ENCODE measurements at regions not wholly inside any gene's neighbourhood (a gene's known extent, or its start where the extent isn't known, plus 50 kb on each side); places are given as distances from the start of the nearest gene placed in this dataset.
A peak's percentile ranks its signal among the peaks of the same experiment; 100 is the strongest.

DNA sequence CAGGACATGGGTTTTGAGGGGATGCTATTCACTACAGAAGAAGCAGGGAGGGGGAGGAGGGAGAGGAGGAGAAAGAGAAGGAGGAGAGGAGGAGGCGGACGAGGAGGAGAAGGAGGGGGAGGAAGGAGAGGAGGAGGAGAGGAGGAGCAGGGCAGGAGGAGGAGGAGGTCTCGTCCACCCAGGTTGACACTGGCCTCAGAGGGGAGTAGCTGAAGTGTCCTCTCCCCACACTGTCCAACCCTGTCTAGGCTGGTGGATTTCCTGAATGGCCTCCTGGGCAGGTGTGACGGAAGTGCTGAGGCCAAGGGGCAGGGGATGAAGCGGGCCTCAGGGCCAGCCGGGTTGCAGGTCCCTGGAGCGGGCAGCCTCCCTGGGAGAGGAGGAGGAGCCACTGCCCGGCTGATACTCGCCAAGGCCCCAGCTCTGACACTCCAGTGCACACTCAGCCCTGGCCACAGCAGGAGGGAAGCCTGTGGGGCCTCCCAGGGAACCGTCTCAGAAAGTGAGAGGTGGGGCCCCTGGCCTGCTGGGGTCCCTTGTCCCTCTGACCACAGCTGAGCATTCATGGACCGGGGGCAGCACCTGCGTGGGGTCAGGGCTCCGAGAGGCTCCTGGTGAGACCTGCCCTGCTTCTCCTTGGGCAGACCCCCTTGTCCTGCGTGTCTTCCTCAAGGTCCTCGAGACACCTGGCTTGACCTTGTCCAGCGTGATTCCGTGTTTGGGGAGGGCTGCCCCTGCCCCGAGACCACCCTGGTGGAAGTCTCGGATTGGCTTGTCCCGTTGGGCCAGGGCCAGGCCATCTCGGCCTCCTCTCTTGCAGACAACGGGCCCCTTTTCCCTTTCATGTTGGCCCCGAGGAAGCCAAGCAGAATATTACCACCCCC lies 200.6 kb upstream of the CIBAR2 start:
- DNase-seq, result peak; percentile 63

DNA sequence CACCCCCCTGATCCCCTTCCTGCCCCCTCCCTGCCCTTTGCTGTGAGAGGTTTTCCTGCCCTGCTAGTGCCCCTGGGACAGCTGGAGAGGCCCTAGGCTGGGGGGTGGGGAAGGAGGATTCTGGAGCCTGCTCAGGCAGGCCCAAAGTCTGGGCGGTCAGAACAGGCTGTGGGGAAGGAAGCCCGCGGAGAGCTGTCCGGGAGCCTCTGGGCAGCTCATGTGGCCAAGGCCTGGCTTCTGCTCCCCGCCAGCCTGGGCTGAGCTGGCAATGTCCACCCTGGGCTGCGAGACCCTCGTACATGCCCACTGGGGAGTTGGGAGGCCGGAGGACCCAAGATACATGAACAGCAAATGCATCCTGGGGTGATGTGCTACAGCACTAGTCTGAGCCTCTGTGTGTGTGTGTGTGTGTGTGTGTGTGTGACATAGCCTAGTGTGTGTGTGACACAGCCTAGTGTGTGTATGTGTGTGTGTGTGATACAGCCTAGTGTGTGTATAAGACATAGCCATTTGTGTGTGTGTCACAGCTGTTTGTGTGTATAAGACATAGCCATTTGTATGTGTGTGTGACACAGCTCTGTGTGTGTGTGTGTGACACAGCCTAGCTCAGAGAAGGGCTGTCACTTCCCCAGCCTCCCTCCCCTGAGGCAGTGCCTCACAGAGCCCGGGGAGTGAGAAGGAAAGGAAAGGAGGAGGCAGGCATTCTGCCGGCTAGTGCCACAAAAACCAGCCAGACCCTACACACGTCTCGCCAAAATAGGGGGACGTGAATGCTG lies 201.4 kb upstream of the CIBAR2 start:
- DNase-seq, result no peak

DNA sequence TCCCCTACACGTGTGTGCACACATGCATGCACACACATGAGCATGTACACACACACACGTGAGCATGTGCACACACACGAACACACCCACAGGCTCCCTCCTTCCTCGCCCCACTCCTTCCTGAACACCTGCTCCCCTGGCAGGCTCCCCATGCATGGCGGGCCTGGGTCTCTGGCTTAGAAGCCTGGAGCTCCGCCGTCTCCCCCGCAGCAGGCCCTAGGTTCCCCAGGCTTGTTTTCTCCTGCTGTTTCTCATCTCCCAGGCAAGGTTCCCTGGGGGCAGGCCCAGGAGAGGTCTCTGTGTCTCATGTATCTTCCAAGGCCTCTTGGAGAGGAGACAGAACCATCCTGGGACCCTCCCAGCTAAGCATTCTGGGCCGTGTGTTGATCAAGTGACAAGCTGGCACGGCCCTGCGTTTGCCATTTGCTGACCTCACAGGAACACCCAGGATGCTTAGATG lies 202.3 kb upstream of the CIBAR2 start:
- DNase-seq, result no peak

DNA sequence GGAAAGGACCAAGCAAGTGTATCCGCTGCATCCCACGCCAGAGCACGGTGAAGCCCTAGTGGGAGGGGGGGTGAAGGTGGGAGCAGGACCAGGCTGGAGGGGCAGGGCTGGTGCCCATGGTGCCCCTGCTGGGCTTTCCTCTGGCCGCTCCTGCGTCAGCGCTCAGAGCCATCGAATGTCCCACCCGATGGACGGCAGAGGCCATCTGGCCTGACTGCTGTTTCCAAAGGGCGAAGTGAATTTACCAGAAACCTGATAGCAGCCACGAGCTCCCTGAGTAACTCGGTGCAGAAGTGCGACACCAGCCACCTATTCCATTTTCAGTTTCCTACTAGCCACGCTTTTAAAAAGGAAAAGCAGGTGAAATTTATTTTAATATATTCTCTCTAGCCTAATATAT lies 203.6 kb upstream of the CIBAR2 start:
- DNase-seq, result no peak

DNA sequence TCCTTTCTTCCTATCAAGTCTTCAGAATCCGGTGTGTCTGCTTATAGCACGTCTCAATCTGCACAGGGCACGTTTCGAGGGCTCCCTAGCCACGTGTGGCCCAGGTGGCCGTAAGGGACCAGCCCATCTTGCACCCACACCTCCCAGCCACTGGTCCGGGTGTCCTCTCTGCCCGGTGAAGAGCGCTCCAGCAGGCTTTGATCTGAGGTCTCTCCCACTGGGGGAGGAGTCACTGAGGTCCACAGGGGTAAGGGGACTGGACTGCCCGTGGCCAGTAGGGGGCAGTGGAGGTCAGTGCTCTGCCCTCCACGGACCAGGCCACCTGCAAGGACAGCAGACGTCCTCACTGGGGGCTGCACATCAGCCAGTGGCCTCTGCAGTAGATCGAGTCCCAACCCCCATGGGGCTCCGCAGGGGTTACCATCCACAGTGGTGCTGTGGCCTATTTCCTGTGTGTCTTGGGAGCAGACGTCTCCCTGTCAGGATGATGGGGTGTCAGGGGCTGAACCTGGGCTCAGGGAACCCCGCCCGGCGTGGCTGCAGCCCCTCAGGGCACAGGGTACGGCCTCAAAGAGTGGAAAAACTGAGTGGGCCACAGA lies 204.1 kb upstream of the CIBAR2 start:
- DNase-seq, result peak; percentile 42

DNA sequence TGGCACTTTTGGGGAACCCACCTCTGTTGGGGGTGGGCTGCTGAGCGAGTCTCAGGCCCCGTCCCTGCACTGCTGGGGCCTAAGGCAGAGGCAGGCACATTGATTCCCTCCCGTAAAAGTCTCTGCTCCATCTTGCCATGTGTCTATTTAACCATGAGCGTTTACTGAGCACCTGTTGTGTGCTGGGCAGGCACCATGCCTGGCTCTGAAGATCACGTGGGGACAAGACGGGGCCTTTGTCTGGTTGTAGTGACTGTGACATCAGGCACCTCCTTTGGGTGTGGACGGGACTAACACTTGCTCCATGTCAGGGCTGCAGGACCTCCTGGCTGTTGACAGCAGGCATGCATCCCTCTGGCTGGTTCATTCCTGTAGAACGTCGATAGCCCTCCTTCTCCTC lies 204.7 kb upstream of the CIBAR2 start:
- no peak for DNase-seq

DNA sequence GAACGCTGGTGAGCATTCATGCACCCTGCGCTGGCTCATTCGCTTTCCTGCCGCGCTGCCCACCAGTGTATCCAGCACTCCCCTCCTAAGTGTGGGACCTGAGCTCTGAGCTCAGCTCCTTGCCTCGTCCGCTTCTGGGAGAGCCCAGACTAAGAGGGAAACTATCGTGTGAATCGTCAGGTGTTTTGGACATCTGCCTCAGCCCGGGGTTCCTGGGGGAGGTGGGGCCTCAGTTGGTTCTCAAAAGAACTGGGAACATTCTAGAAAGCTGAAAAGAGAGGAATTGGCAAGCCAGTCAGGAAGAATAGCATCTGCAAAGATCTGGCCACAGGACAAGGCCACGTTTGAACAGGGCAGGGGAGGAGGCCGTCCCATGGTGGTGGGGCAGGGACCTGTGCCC lies 205.4 kb upstream of the CIBAR2 start:
- DNase-seq, result no peak

DNA sequence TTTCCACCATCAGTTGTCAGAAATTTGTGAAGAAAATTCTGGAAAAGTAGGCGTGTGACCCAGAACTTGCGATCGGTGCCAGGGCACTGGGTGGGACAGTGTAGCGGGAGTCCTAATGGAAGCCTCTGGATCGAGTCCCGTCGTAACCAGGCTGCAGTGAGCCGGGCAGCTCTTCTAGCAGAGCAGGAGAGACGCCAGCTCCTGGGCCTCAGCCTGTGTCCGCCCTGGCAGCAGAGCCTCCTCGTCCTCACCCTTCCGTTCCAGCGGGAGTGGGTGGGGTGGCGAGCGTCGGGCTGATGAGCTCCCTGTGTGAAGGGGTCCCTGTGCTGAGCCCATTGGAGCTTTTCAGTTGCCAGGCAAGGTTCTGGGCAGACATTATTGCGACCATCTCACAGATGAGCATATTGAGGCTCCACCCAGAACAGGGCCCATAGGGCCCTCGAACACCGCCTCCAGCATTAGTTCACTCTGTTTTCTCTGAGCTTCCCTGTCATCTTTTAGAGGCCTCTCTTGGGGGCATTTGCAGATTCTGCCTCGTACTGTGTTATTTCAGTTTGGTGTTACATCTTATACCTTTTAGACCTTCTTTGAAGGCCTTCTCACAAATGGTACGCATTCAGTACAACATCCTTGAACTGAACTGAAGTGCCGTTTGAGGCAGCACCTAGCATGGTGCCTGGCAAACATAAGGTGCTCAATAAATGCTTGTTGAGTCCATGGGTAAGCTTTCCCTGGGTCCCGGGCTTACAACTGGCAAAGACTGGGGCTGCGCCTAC lies 207.1 kb upstream of the CIBAR2 start:
- no peak for DNase-seq

DNA sequence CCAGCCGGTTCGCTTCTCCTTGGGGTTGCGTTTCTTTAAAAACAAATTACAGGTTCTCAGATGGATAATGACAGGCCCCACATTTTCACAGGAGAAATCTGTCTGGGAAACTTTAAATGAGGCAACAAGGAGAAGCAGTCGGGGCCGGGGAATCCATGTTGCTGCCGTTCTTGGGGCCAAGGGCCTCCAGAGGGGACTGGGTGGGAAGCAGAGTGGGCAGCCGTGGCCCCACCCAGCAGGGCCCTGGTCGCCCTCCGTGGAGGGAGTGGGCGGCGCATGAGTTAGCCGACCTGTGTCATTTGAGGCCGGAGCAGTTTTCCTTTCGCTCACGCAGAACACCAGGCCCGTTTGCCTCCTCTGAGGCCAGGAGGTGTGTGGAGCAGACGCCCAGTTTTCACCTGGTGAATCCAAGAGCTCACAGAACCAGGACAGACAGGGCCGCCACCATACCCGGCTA lies 207.7 kb upstream of the CIBAR2 start:
- DNase-seq, result no peak

DNA sequence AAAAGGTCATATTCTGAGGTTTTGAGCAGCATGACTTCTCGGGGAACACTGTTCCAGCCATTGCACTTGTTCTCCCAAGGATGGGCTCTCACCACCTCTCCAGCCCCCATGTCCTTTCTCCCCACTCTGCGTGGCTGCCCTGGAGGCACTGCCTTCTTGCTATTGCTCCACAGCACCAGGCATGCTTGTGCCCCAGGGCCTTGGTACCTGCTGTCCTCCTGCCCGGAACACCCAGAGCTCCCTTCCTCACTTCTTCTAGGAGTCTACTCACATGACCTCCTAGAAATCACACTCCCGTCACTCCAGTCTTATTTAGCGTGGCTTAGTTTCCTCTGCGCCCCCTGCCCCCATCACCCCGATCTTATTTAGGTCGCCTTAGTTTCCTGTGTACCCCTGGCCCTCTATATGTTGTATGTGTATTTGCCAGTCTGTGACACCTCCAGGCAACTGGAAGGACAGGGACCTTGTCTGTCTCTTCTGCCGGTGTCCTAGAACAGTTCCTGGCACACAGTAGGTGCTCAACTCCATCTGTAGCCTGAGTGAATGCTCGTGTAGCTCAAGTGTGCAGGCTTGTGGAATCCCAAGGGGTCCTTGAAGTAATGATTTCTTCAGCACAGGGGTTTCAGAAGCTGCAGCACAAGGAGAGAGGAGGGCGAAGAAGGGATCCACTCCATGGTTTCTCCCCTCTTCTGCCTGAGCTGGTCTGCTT lies 208.6 kb upstream of the CIBAR2 start:
- DNase-seq, result no peak

DNA sequence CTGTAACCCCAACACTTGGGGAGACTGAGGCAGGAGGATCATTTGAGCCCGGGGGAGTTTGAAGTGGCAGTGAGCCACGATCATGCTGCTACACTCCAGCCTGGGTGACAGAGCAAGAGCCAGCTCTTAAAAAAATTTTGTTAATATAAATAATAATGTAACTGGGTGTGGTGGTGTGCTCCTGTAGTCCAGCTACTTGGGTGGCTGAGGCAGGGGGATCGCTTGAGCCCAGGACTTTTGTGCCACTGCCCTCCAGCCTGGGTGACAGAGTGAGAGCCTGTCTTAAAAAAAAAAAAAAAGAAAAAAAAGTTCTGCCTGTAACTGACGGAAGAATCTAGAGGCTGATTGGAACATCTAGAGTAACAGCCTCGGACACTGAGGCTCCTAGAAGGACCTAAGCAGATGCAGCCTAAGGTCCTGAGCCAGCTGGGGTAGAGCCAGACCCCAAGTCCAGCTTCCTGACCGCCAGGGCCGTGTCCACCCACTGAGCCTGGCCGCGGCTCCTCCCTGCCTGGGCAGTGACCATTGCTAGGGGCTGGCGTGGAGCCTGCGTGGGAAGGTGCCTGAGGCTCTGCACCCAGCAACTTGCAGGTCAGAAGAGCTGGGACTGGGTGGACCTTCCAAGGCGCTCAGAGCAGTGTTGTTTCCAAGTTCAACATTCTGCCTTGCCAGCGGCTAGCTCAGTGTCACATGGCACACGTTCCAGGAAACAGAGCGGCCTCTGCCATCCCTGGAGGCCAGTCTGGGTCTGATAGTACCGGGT lies 209.4 kb upstream of the CIBAR2 start:
- DNase-seq, result no peak

DNA sequence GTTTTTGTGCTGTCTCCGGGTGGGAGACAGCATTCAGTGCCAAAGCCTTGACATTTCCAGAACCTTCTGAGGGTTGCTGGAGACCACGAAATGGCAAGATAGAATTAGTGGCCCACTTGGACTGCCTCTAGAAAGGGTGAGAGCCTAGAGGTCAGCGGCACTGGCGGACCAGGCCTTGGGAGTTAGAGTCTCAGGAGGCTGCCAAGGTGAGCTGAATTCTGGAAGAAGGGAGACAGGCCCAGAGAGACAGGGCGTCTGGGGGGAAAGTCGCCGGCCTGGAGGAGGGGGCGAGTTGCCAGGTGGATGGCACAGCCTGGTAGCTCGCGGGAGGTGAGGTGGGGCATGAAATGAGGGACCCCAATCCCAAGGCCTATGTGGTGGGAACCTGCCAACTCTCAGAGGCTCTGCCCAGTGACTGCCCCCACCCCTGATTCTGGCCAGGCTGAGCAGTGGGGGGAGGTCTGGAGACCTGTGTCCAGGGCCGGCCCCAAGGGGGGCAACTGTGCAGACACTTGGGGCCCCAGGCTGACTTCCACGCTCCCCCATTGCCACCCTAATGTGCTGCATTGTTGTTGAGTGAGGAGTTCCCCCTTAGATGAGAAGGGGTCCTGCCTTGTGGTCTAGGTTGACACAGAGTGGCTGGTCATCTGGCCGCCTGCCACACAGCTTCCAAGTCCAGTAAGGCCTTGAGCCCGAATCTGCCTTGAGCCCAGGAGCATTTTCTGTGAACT lies 211.1 kb upstream of the CIBAR2 start:
- DNase-seq, result no peak

DNA sequence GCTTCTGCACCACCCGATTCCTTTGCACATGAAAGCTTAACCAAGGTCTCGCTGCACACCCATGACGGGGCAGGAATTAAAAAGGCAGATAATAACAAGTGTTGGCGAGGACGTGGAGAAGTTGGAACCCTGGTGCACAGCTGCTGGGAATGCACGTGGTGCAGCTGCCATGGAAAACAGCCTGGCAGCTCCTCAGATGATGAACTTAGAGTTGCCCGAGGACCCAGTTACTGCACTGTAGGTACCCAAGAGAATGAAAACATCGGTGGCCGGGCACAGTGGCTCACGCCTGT lies 211.6 kb upstream of the CIBAR2 start:
- DNase-seq, result no peak

DNA sequence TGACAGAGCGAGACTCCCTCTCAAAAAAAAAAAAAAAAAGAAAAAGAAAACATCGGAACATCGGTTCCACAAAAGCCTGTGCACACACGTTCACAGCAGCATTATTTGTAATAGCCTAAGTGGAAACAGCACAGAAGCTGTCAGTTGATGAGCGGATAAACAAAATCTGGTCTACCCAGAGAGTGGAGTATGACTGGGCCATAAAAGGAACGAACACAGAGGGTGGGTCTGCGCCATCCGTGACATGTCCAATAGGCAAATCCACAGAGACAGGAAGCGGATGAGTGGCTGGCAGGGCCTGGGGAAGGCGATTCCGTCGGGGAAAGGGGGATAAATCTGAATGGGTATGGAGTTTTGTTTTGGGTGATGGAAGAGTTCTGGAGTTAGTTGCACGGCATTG lies 212.2 kb upstream of the CIBAR2 start:
- no peak for DNase-seq

DNA sequence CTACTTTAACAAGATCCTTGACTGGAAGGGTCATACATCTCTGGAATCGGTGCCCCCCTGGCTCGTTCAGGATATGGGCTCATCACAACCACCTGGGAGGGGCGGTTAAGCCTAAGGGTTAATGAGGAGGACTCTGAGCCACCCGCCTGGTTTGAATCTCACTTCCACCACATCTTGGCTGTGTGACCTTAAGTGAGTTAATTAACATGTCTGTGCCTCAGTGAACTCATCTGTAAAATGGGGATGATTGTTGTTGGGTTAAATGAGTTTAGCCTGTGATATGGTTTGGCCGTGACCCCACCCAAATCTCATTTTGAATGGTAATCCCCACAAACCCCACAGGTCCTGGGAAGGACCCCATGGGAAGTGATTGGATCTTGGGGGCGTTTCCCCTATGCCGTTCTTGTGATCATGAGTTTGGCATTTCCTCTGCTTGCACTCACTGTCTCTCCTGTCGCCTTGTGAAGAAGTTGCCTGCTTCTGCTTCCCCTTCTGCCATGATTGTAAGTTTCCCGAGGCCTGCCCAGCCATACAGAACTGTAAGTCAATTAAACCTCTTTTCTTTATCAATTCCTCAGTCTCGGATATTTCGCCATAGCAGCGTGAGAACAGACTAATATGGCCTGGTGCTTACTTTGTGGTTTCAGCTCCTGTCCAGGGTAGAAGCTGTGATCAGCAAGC lies 214.0 kb upstream of the CIBAR2 start:
- no peak for DNase-seq

DNA sequence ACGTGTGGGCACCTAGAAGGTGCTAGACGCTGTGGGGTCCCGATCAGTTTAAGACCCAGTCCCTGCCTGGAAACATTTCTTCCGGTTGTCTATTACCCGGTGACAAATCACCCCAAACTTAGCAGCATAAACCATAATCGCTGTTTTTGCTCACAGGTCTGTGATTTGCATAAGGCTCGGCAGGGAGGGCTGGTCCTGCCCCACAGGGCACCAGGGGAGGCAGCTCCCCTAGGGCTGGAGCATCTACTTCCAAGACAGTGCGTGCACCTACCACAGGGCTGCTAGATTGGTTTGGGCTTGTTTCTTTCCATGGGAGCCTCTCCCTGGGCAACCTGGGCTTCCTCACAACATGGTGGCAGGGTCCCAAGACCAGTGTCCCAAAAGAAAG lies 214.5 kb upstream of the CIBAR2 start:
- no peak for DNase-seq

DNA sequence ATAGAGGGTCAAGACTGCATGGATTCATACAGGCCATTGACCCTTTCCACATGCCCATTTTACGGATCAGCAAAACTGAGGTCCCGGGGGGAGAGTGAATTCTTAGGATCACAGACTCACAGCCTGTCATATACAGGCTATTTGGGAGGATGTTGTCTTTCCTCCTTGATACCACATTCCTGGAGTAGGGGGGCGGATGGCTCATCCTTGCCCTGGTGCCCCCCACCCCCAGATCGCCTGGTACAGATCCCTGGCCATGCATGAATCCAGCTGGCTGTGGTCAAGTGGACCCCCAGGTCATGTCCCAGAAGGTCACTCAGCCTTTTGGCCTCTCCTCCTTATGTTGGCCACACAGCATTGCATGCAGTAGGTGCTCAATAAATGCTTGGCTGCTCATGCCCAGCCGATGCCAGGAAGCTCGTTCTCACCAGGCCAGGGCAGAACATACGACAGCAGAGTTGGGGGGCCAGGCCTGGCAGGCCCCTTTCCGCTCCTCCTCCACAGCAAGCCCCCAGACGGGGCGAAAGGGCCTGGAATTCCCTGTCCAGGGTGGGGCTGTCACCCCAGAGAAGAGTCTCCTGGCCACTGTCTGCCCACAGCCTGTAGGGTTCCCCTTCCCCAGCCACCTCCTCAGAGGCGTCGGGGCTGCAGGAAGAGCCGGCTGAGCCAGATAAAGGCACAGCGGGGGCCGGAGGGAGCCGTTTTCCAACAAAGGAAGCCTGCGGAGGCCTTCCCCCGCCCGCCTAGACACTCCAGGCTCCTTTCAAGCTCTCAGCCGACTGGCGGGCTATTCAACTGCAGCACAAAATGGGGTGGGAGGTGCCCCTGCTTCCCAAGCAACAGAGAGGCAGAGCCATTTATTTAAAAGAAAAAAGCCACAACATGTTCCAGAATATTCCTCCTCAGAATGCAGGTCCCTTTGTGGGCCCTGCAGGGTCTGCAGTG lies 215.7 kb upstream of the CIBAR2 start:
- peak; percentile 75 for DNase-seq

DNA sequence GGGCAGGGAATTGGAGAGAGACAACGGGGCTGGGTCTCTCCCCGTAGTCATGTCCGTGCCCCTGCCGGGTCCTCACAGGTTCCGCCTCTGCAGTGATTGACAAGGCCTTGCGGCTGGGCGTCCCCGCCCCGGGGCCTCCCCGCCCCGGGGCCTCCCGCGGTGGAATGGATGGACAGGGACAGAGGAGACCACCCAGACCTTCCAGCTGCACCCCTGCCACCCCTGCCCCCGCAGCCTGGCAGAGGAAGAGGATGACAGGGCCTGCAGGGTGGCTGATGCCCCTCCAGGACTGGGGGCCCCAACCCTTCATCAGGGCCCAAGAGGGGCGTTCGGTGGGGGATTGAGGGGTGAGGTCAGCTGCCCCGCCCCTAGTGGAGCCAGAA lies 216.4 kb upstream of the CIBAR2 start:
- no peak for DNase-seq

Measured in NCI-H510A treated with DMSO at 0.1 percent for 48 hours (cell line).